ENCODE measurements at regions not wholly inside any gene's neighbourhood (a gene's known extent, or its start where the extent isn't known, plus 50 kb on each side); places are given as distances from the start of the nearest gene placed in this dataset.
A peak's percentile ranks its signal among the peaks of the same experiment; 100 is the strongest.
"Not testable (repeated sequence)": the region's sequence is repeated elsewhere in the genome, so short reads cannot be mapped to it uniquely, and the experiment has no call there.

DNA sequence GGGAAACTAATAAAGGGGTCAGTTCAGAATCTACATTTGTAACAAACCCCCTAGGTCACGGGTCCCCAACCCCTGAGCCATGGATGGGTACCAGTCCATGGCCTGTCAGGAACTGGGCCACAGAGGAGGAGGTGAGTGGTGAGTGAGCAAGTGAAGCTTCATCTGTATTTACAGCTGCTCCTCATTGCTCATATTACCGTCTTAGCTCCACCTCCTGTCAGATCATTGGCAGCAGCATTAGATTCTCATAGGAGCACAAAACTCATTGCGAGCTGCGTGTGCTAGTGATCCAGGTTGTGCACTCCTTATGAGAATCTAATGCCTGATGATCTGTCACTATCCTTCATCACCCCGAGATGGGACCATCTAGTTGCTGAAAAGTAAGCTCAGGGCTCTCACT lies 88.4 kb upstream of the MPP7 start:
- no peak for DNase-seq (ENCODE audit: low read depth in 2 of 2)

DNA sequence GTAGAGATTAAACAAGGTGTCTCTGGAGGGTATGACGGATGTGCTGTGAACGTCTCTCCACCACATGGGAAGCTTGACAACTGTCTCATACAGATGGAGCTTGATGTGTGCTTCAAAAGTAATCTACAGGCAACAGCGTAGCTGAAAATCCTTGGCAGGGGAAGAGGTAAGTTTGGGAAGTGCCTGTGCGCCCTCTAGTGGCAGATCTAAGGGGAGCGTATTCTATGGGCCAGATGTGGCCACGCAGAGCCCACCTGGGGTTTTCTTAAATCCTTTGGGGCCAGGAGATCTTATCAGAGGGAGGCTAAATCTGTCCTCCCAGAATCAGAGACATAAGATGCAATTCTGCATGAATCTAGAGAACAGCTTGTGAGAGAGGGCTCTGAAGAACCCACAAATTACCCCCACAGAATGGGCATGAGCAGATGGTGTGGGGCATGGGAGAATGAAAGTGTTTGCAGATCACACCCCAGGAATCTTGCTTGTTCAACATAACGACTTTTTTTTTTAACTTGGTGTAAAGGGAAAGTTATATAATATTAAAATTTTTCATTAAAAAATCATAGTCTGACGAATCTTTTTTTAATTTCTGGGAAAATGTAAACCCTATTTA lies 91.2 kb upstream of the MPP7 start:
- DNase-seq (ENCODE audit: low read depth in 2 of 2), result peak; percentile 23 to 47

DNA sequence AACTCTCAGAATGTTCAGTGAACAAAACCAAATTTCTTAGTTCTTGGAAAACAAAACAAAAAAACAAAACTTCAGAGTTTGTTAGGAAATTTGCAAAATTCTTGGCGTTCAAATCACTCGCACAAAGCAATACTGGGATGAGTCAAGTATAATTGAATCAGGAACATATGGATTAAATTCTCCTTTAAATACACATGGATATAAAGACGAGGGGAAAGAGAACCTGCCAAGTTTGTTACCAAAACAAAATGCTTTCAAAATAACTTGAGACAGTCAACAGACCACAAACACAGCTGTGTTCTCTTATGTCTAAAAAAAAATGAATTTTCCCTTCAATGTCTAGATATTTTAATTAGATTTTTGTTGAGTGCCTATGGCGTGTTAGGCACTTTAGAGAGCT lies 93.5 kb upstream of the MPP7 start:
- no peak for DNase-seq (ENCODE audit: low read depth in 2 of 2)

DNA sequence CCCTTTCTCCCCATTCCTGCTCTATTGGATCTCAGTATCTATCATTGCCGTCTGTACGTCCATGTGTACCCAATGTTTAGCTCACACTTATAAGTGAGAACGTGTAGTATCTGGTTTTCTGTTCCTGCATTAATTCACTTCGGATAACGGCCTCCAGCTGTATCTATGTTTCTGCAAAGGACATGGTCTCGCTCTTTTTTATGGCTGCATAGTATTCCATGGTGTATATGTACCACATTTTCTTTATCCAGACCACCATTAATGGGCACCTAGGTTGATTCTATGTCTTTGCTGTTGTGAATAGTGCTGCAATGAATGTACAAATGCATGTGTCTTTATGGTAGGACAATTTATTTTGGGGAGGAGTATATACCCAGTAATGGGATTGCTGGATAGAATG lies 94.4 kb upstream of the MPP7 start:
- no peak for DNase-seq (ENCODE audit: low read depth in 2 of 2)

DNA sequence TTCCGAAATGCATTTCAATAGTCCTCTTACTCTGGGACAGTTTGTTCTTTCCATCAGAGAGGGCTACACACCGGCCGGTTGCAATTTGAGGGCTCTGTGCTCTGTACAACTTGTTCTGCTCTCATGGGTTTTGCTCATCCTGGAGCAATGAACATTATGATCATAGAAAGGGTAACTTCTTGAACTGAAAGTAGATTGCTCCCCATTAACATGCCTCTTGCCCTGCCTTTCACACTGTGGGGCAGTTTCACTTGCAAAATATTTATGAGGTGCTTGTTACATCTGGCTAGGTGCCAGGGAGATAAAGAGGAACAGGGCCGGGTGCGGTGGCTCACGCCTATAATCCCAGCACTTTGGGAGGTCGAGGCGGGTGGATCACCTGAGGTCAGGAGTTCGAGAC lies 97.3 kb upstream of the MPP7 start:
- DNase-seq (ENCODE audit: low read depth in 2 of 2), result no peak

DNA sequence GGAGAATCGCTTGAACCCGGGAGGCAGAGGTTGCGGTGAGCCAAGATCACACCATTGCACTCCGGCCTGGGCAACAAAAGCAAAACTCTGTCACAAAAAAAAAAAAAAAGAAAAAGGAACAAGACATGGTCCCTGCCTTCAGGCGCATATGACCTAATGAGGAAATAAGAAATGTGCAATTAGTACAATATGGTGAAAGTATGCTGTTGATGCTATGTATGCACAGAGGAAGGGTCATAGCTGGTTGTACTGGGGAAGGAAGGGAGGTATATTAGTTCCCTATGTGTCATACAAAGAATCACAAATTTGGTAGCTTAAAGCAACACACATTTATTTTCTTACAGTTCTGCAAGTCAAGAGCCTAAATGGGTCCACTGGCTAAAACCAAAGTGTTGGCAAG lies 97.8 kb upstream of the MPP7 start:
- DNase-seq (ENCODE audit: low read depth in 2 of 2), result no peak

DNA sequence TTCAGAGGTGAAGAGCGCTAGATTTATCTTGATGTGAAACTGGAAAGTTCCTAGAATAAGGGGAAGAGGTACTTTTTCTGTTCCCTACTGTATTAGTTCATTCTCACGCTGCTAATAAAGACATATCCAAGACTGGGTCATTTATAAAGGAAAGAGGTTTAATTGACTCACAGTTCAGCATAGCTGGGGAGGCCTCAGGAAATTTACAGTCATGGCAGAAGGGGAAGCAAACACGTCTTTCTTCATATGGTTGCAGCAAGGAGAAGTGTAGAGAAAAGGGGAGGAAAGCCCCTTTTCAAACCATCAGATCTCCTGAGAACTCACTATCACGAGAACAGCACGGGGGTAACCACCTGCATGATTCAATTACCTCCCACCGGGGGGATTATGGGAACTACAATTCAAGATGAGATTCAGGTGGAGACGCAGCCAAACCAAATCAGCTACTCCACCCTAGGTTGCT lies 99.8 kb upstream of the MPP7 start:
- DNase-seq (ENCODE audit: low read depth in 2 of 2), result not testable (repeated sequence)

DNA sequence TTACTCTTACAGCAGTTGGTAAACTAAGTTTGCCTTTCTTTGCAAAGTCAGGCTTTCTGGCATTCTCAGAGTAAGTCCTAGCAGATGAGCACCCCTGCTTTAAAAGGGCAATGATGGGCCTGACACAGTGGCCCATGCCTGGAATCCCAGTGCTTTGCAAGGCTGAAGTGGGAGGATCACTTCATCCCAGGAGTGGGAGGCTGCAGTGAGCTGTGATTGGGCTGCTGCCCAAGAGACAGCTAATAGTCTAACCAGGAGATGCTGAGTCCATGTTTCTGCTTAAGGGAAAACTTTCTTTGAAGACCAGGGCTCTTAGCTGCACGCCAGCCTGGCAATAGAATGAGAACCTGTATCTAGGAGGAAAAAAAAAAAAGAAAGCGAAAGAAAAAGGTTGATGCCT lies 100.2 kb upstream of the MPP7 start:
- no peak for DNase-seq (ENCODE audit: low read depth in 2 of 2)

DNA sequence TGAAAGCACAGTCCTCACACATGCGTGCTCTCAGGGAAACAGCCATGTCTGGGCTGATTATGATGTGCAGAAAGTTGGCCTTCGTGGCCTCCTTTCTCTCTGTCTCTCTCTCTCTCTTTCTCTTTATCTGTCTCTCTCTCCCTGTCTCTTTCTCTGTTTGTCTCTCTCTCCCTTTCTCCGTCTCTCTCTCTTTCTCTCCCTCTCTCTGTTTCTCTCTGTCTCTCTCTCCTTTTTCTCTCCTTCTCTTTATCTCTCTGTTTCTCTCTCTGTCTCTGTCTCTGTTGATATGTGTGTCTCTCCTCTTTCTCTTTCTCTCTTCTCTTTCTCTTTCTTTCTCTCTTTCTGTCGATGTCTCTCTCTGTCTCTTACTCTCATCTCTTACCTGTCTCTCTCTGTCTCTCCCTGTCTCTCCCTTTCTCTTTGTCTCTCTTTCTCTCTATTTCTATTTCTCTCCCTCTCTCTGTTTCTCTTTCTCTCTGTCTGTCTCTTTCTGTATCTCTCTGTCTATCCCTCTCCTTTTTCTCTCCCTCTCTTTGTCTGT lies 105.4 kb upstream of the MPP7 start:
- DNase-seq (ENCODE audit: low read depth in 2 of 2), result no peak

DNA sequence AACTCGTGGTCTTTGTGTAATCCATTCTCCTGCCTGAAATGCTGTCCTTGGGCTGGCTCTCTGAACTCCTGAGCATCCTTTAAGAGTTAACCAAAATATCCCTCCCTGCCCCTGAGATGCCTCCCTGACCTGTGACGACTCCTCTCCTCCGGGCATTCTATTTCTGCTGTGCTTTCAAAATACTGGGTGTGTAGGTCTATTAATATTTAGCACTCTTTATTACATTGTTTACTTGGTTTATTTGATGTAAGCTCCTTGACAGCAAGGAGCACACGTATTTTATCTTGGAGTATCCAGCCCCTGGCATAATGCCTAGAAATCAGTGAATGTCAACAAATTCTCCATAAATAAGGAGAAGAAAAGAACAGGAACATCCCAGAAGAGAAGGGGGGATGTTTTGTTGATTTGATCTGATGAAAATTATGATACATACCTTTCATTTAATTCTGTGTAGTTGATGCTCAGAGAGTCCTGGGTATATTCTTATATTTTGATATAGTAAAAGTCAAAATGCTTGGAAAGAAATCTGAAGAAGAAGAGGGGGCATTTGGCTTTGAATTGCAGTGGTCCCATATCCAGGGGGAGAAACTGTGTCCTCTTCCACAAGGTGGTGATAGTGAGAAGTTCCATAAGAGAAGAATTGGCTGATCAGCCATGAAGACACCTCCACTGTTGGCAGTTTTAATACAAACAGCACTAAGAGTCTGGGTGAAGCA lies 107.7 kb upstream of the MPP7 start:
- no peak for DNase-seq (ENCODE audit: low read depth in 2 of 2)

DNA sequence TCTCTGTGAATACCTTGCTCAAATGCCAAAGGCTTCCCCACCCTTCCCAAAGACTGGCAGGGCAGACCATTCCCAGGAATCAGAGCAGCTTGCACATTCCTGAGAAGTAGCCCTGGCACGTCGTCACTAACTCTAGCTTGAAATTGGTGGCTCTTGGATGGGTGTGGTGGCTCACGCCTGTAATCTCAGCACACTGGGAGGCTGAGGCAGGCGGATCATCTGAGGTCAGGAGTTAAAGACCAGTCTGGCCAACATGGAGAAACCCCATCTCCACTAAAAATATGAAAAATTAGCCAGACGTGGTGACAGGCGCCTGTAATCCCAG lies 108.2 kb upstream of the MPP7 start:
- no peak for DNase-seq (ENCODE audit: low read depth in 2 of 2)

DNA sequence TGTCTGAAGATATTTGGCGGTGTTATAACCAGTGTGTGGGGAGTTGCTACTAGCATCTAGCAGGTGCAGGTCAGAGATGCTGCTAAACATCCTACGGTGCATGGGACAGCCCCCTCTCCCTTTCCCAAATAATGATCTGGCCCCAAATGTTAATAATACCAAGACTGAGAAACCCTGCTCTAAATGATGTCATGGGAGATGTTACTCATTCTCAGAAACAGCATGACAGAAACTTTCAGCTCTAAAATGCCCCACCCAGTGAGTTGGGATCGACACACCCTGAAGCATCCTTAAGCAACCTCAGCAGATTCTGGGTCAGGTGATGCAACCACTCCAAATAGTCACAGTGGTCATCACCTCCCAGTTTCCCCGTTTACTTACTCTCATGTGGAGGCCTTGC lies 108.8 kb upstream of the MPP7 start:
- peak in 1 of 2 donors; percentile 7 for DNase-seq (ENCODE audit: low read depth in 2 of 2)

DNA sequence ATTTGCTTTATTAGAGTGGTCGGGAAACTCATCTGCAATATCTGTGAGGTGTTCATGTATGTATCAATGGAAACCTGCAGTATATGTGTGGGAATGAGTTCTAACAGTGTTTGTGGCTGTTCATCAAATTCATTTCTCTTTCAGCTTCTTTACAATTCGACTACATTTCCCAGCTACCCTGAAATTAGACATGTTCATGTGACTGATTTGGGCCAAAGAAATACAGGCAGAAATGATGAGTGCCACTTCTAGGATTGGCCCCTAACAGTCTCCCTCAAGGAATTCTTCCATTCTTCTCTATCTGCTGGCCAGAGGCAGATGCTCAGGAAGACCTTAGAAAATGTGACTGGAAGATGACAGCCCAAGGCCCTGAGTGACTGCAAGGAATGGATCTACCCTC lies 114.8 kb upstream of the WAC start:
- no peak for DNase-seq (ENCODE audit: low read depth in 2 of 2)

DNA sequence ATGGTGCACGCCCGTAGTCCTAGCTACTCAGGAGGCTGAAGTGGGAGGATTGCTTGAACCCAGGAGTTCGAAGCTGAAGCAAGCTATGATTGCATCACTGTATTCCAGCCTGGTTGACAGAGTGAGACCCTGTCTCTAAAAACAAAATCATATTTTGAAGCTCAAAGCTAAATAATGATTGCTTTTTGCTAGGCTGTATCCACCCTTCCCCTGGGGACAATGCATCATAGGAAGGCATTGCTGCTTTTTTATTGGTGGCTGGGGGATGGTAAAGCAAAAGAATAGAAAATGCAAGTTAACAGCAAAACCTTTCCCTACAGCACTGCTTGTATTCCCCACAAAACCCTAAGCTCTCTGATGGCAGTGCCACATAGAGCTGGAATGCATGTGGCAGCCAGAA lies 107.5 kb upstream of the WAC start:
- no peak for DNase-seq (ENCODE audit: low read depth in 2 of 2)

DNA sequence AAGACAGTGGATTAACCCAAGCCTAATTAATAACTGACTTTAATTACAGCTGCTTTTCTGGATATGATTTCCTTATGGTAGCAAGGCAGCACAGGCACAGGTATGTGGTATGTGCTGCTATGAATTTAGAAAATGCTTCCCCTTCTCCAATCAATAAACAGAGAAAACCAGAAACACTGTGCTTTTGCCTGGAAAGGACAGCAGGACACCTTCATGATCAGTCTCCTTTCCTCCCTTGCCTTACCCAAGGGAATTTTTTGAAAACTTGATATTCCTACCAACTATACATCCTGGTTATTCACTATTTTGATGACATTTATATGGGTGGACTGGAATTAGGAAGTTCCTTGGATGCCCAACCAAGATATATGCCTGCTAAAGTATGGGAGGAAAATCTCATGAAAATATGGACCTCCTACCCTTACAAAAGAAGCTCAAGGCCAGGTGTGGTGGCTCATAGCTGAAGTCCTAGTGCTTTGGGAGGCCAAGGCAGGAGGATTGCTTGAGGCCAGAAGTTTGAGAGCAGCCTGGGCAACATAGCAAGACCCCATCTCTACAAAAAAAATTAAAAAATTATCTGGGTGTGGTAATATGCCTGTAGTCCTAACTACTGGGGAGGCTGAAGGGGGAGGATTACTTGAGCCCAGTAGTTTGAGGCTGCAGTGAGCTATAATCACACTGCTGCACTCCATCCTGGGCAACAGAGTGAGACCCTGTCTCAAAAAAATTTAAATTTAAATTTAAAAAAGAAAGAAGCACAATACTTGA lies 106.3 kb upstream of the WAC start:
- DNase-seq (ENCODE audit: low read depth in 2 of 2), result no peak

DNA sequence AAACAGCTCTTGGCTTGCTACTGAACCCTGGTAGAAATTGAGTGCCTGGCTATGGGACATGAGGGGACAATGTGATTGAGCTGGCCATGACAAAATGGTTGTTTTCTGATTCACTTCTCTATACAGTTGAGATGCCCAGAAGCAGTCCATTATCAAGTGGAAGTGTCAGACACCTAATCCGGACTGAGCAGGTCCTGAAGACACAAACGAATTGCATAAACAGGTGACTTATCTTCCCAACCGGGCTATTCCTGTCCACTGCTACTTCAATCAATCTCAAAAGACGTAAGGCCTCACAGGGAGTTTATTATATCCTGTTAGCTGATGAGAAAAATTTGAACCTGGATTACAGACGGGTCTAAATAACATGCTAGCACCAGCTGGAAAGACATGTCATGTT lies 105.5 kb upstream of the WAC start:
- DNase-seq (ENCODE audit: low read depth in 2 of 2), result no peak

DNA sequence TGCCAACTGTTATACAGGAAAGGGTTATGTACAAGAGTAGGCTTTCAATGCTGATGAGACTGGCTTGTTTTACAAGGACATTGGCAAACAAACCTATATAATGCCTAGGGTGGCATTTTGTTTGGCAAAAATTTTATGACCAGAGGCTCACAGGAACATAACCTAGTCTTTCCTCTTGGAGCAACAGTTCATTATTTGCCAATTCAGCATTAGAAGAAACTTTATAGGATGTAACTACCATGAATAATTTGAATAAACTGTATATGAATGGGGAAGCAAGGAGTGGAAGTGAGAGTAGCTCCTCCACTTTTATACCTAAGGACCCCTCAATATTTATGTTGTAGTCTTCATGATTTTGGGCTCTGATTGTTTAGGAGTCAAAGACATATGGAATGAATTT lies 103.9 kb upstream of the WAC start:
- no peak for DNase-seq (ENCODE audit: low read depth in 2 of 2)

DNA sequence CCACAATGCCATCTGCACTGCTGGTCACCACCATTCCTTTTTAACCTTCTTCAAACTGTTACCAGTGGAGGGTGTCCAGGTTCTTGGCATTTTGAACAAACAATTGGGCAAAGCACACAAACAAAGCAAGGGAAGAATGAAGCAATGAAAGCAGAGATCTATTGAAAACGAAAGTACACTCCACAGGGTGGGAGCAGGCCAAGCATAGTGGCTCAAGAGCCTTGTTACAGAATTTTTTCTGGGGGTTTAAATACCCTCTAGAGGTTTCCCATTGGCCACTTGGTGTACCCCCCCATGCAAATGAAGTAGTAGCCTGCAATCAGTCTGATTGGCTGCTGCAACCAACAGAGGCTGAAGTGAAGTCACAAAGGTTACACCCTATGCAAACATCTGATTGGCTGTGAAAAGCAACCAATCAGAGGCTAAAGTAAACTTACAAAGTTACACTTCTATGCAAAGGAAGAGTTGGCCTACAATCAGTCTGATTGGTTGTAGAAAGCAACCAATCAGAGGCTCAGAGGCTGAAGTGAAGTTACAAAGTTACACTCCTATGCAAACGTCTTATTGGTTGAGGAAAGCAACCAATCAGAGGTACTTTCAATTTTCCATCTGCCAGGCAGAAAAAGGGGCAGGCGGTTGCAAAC lies 103.2 kb upstream of the WAC start:
- no peak for DNase-seq (ENCODE audit: low read depth in 2 of 2)

DNA sequence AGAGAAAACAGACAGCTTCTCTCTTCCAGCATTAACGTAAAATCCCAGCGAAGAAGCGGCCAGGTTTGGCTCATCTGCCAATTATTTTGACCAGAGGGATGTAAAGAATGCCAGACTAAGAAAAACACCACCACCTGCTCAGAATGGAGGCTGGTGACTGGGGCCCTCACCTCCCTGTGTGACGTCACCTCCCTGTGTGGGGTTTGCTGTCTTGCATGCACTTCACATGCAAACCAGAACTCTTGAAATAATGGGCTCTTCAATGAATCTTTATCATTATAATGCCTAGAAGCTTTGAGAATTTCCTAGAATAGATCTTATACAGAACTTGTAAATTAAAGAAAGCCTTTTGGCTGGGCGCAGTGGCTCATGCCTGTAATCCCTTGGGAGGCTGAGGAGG lies 101.8 kb upstream of the WAC start:
- no peak for DNase-seq (ENCODE audit: low read depth in 2 of 2)

DNA sequence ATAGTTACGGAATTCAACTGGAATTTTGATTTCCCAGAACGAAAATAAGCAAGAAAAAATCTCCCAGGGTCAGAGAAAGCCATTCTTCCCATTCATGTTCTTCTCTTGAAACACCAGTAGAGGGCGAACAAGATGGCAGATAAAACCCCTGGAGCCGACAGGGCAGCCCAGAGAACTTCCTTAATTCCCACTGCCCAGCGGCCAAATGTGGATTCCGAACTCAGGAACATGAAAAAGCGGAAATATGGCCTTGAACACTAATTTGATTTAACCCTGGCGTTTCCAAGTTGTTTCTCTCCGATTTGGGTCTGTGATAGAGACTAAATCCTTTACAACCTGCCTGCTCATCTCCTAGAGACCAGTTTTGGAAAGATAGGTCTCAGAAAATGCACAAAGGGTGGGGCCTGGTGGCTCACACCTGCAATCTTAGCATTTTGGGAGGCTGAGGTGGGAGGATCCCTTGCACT lies 100.7 kb upstream of the WAC start:
- DNase-seq (ENCODE audit: low read depth in 2 of 2), result no peak

DNA sequence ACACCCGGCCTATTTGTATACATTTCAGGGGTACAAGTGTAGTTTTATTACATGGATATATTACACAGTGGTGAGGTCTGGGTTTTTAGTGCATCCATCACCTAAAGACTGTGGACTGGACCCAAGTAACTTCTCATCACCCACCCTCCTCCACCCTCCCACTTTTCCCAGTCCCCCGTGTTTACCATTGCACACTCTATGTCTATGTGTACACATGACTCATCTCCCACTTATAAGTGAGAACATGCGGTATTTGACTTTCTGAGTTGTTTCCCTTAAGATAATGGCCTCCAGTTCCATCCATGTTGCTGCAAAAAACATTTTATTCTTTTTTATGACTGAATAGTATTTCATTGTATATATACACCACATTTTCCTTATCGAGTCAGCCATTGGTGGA lies 98.9 kb upstream of the WAC start:
- DNase-seq (ENCODE audit: low read depth in 2 of 2), result no peak

DNA sequence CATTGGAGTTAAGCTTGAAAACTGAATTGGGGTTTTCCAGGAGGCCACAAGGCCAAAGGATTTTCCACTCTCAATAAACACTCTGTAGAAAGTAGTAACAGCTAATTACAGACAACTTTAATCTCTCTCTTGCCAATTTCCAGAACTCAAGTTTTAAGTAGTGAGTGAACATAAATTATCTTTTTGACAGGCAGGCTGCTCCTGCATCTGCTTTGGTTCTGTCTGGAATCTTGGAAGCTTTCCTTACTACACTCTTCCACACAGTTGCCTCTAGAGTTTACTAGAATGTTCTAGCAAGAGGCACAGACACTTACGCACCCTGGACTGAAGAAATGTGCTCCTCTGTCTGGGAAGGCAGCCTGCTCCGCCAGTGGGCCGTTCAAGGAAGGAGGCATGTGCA lies 90.5 kb upstream of the WAC start:
- DNase-seq (ENCODE audit: low read depth in 2 of 2), result no peak

Measured in stimulated activated CD8-positive, alpha-beta memory T cell treated with anti-CD3 and anti-CD28 coated beads, Interleukin-2, amount 100 ng/mL, for 48 hours (primary cell).